HL-60 (cell line): ENCODE measurements at regions not wholly inside any gene's neighbourhood (a gene's known extent, or its start where the extent isn't known, plus 50 kb on each side); places are given as distances from the start of the nearest gene placed in this dataset.
"Not testable (repeated sequence)": the region's sequence is repeated elsewhere in the genome, so short reads cannot be mapped to it uniquely, and the experiment has no call there.

ENCODE experiments used
- DNase-seq, 2 experiments: peaks; one replicate each; pipeline ENCODE4 v3.0.0-alpha.2; 2010 to 2020; ENCODE audit warnings: low read depth in 1 of 2, low spot score in 1 of 2
- H3K27ac ChIP-seq: fragments of 250-450 bp; sonication (Bioruptor Pico); replicated peaks from 2 replicates; pipeline ENCODE4 v1.5.1; 2020; ENCODE audit warnings: mild to moderate bottlenecking, moderate library complexity
- H3K27me3 ChIP-seq: fragments of 250-450 bp; sonication (Bioruptor Pico); 2 replicates; pipeline ENCODE4 v1.5.1; 2021; ENCODE audit warnings: mild to moderate bottlenecking, moderate library complexity; ENCODE audit not compliant: insufficient read depth, poor library complexity, severe bottlenecking
- H3K4me3 ChIP-seq: replicated peaks from 2 replicates; pipeline ENCODE4 v1.5.1; 2011; ENCODE audit warnings: mild to moderate bottlenecking, control low read depth, low read length; ENCODE audit not compliant: insufficient read depth
- GABPA ChIP-seq: IDR thresholded peaks from 2 replicates; pipeline ENCODE4 v1.6.1; 2012; ENCODE audit warnings: low read depth
- POLR2AphosphoS5 ChIP-seq: IDR thresholded peaks from 2 replicates; pipeline ENCODE4 v1.6.1; 2012; ENCODE audit warnings: low read depth
- SPI1 ChIP-seq: IDR thresholded peaks from 2 replicates; pipeline ENCODE4 v1.6.1; 2012; ENCODE audit warnings: low read depth, mild to moderate bottlenecking, borderline replicate concordance
- TF ChIP-seq, protein P1 (sequence below): IDR thresholded peaks from 2 replicates; pipeline ENCODE4 v1.6.1; 2012; ENCODE audit warnings: low read depth; ENCODE audit not compliant: insufficient replicate concordance
- TF ChIP-seq, protein P2 (sequence below): IDR thresholded peaks from one replicate; pipeline ENCODE4 v1.5.1; 2011; ENCODE audit warnings: low read length, control low read depth, inconsistent platforms; ENCODE audit not compliant: insufficient read depth

DNA sequence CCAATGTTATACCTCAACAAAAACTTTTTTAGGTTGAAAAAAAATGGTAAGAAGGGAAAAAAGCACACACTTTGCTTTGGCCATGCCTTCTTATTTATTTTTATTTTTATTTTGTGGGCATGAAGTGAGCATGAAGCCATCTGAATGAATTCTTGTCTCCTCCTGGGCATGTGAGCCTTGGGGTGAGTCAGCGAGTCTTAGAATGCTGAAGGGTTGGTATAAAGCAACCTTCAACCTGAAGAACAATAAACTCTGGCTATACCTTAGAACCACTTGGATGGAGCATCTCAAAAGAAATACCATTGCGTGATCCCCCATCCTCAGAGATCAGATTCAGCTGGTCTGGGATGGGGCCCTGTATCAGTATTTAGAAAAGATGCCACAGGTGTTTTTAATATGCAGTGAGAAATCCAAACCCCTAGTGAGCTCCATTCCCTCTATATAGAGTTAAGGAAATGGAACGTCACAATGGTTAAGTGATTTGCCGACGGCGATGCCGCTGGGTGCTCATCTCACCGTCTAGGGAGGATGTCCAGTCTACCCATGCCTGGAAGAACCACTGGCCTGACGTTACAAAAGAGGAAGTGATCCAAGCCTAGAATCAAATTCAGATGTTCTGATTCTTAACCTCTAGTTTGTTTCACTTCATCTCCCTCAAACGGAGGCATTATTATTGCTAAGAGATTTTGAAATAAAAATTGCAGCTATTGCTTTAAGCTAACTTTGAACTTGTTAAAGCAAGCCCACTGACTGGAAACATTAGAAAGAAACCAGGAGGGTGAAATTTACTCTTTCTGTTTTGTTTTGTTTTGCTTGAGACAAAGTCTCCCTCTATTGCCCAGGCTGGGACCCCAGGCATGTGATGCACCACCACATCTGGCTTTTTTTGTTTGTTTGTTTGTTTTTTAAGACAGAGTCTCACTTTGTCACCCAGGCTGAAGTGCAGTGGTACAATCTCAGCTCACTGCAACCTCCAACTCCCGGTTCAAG is 67.1 kb downstream of the EDN1 start:
- no peaks in the 10 kb centered on the region for H3K27me3 ChIP-seq
- no peak overlapping the region for H3K27ac ChIP-seq
- no peak for DNase-seq
- TF ChIP-seq SPI1 (peak; percentile 79), POLR2AphosphoS5 (no peak)
- H3K4me3 ChIP-seq, result no peak overlapping the region

DNA sequence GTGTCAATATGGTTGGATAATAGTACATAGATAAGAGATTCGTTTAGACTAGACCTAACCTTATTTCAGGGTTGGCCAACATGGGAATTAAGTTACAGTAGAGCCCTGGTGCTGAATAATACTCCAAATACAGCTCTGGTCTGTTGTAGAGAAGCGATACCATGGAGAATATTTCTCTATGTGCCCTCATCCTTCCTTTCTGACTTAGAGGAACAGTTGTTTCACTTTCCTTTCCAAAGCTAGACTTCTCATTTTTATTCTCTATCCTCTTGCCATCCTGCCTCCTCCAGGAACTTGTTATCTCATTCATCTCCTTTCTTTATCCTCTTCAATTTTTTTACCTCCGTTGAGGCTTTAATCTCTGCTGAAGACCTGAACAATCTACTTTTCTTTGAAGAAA is 68.9 kb downstream of the EDN1 start:
- no peak overlapping the region for H3K27ac ChIP-seq
- TF ChIP-seq, protein P1, sequence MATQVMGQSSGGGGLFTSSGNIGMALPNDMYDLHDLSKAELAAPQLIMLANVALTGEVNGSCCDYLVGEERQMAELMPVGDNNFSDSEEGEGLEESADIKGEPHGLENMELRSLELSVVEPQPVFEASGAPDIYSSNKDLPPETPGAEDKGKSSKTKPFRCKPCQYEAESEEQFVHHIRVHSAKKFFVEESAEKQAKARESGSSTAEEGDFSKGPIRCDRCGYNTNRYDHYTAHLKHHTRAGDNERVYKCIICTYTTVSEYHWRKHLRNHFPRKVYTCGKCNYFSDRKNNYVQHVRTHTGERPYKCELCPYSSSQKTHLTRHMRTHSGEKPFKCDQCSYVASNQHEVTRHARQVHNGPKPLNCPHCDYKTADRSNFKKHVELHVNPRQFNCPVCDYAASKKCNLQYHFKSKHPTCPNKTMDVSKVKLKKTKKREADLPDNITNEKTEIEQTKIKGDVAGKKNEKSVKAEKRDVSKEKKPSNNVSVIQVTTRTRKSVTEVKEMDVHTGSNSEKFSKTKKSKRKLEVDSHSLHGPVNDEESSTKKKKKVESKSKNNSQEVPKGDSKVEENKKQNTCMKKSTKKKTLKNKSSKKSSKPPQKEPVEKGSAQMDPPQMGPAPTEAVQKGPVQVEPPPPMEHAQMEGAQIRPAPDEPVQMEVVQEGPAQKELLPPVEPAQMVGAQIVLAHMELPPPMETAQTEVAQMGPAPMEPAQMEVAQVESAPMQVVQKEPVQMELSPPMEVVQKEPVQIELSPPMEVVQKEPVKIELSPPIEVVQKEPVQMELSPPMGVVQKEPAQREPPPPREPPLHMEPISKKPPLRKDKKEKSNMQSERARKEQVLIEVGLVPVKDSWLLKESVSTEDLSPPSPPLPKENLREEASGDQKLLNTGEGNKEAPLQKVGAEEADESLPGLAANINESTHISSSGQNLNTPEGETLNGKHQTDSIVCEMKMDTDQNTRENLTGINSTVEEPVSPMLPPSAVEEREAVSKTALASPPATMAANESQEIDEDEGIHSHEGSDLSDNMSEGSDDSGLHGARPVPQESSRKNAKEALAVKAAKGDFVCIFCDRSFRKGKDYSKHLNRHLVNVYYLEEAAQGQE, result no peak
- TF ChIP-seq, protein P2, sequence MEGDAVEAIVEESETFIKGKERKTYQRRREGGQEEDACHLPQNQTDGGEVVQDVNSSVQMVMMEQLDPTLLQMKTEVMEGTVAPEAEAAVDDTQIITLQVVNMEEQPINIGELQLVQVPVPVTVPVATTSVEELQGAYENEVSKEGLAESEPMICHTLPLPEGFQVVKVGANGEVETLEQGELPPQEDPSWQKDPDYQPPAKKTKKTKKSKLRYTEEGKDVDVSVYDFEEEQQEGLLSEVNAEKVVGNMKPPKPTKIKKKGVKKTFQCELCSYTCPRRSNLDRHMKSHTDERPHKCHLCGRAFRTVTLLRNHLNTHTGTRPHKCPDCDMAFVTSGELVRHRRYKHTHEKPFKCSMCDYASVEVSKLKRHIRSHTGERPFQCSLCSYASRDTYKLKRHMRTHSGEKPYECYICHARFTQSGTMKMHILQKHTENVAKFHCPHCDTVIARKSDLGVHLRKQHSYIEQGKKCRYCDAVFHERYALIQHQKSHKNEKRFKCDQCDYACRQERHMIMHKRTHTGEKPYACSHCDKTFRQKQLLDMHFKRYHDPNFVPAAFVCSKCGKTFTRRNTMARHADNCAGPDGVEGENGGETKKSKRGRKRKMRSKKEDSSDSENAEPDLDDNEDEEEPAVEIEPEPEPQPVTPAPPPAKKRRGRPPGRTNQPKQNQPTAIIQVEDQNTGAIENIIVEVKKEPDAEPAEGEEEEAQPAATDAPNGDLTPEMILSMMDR, result no peak
- TF ChIP-seq GABPA (no peak), SPI1 (no peak), POLR2AphosphoS5 (no peak)
- DNase-seq, result no peak

DNA sequence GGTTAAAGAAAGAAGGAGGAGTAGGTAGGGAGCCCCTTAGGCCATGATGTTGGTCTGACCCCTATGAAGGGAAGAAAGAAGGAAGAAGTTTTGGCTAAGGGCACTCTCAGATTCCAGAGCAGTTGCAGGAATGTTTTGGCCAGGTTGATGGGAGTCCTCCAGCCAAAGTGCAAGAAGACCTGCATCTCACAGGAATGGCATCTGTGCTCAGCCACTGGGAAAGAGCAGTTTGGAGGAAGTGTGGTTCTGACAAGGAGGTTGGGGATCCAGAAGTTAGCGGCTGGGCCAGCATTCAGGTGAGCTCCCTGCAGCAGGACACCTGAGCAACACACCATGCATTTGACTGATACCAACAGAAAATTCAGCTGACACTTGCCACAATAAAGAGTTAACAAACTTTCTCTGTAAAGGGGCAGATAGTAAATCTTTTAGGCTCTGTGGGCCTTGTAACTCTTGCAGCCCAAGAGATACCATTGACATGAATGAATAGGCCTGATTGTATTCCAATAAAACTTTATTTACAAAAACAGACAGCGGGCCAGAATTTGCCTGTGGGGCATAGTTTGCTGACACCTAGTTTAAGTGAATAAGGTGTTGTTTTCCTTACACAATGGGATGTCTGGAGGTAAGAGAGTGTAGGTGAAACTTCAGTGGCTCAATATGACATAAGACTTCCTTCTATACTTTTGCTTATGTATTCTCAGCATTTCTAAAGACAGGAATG is 71.0 kb downstream of the EDN1 start:
- TF ChIP-seq GABPA (no peak), POLR2AphosphoS5 (no peak), SPI1 (no peak)
- TF ChIP-seq, protein P1, result no peak
- TF ChIP-seq, protein P2, result no peak
- H3K27ac ChIP-seq, result no peak overlapping the region
- H3K4me3 ChIP-seq, result no peak overlapping the region
- no peaks in the 10 kb centered on the region for H3K27me3 ChIP-seq
- DNase-seq, result no peak

More for the DNA sequence above, 68.9 kb downstream of the EDN1 start:
- H3K4me3 ChIP-seq, result no peak overlapping the region
- no peaks in the 10 kb centered on the region for H3K27me3 ChIP-seq

DNA sequence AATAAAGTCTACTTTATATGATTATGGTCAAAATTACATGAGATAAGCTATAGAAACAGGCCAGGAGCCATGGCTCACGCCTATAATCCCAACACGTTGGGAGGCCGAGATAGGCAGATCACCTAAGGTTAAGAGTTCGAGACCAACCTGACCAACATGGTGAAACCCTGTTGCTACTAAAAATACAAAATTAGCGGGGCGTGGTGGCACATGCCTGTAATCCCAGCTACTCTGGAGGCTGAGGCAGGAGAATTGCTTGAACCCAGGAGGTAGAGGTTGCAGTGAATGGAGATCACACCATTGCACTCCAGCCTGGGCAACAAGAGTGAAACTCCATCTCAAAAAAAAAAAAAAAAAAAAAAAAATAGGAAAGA is 73.1 kb downstream of the EDN1 start:
- not testable (repeated sequence) for H3K27me3 ChIP-seq, H3K4me3 ChIP-seq, DNase-seq, H3K27ac ChIP-seq
